ENCODE measurements at regions not wholly inside any gene's neighbourhood (a gene's known extent, or its start where the extent isn't known, plus 50 kb on each side); places are given as distances from the start of the nearest gene placed in this dataset.

DNA sequence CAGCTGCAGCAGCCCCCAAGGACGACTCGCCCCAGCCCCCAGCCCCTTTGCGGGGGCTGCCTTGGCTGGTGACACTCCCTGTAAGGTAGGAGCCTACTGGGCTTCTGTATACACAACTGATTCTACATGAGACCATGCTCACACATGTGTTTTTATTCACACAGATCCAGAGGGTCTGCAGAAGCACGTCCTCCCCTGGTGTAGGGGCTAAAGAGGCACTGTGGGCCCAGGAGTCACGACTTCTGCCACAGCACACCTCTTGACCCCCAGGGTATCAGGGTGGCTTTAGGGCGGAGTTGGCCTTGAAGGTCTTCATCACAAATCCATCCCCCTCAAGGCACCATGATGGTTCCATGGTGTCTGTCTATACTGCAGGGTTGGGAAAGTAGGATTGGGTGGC, 931.2 kb downstream of the TBC1D22A start:
- H3K4me1 ChIP-seq, result no peaks in the 10 kb centered on the region
- DNase-seq, result no peak
- 54 to 61% methylated on average over 3 to 6 of the region's 6 CpGs for WGBS, 2 donors
- TF ChIP-seq, protein P1, sequence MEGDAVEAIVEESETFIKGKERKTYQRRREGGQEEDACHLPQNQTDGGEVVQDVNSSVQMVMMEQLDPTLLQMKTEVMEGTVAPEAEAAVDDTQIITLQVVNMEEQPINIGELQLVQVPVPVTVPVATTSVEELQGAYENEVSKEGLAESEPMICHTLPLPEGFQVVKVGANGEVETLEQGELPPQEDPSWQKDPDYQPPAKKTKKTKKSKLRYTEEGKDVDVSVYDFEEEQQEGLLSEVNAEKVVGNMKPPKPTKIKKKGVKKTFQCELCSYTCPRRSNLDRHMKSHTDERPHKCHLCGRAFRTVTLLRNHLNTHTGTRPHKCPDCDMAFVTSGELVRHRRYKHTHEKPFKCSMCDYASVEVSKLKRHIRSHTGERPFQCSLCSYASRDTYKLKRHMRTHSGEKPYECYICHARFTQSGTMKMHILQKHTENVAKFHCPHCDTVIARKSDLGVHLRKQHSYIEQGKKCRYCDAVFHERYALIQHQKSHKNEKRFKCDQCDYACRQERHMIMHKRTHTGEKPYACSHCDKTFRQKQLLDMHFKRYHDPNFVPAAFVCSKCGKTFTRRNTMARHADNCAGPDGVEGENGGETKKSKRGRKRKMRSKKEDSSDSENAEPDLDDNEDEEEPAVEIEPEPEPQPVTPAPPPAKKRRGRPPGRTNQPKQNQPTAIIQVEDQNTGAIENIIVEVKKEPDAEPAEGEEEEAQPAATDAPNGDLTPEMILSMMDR (IDR thresholded peaks at IDR 0.05), result no peak
- TF ChIP-seq POLR2A (IDR thresholded peaks at IDR 0.05), result no peak
- H3K27ac ChIP-seq, result no peak overlapping the region
- no peaks in the 10 kb centered on the region for H3K9me3 ChIP-seq
- no peaks in the 10 kb centered on the region for H3K36me3 ChIP-seq
- intact Hi-C loops (cut with DNase I), result no loop called here
- no peaks in the 10 kb centered on the region for H3K27me3 ChIP-seq
- H3K4me3 ChIP-seq, result no peak overlapping the region

DNA sequence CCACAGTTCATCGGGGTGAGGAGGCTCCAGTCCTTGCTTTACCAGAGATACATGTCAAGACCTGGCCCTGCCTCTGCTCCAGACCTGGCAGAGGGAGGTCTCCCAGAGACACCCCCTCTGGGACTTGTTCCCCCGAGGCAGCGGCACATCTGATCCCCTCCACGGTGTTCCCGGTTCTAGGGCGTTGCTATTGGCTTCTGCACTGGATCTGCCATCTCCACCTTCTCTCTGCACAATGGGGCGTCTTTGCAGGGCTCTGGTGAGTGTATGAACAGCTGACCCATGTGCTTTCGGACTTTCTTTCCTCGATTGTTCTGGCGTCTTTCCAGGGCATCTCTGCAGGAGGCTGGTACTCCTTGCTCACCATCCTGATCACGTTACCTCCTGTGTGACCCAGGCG, 930.4 kb downstream of the TBC1D22A start:
- intact Hi-C loops (cut with DNase I), result no loop called here
- no peaks in the 10 kb centered on the region for H3K27me3 ChIP-seq
- H3K9me3 ChIP-seq, result no peaks in the 10 kb centered on the region
- WGBS, 2 donors, result 79 to 83% methylated on average over 11 of the region's 12 CpGs
- no peak for DNase-seq
- TF ChIP-seq, protein P1 (IDR thresholded peaks at IDR 0.05), result no peak
- no peak for TF ChIP-seq POLR2A (IDR thresholded peaks at IDR 0.05)
- H3K4me1 ChIP-seq, result no peaks in the 10 kb centered on the region
- H3K27ac ChIP-seq, result no peak overlapping the region
- H3K36me3 ChIP-seq, result no peaks in the 10 kb centered on the region
- H3K4me3 ChIP-seq, result no peak overlapping the region

DNA sequence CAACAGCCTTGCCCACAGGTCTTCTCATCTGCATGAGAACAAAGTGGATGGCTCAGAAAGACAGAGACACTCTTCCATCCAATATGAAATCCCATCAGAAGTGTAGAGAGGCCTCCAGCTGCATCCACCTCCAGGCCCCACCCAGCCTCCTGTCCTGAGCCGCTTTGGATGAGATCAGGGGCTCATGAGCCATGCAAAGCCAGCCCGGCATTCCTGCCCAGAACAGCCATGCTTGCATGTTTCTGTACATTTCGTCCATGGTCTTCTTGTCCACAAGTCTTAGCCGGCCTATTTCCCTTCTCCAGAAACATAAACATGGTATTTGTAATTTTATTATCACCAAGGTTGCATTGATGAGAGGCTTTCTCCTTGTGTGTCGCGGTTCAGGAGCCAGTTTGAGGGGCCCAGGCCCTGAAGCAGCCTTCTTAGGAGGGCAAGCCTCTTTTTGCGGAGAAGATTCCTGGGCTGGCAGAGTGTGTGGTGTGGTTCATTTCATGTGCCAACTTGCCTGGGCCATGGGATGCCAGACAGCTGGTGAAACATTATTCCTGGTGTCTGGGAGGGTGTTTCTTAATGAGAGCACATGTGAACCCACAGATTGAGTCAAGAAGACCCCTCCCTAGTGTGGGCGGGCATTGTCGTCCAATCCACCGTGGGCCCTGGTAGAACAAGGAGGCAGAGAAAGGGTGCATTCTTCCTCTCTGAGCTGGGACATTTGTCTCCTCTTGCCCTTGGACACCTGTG, 928.9 kb downstream of the TBC1D22A start:
- no peak overlapping the region for H3K27ac ChIP-seq
- H3K4me3 ChIP-seq, result no peak overlapping the region
- TF ChIP-seq, protein P1 (IDR thresholded peaks at IDR 0.05), result no peak
- intact Hi-C loops (cut with DNase I), result no loop called here
- WGBS, 2 donors, result 56 to 84% methylated on average over 4 to 10 of the region's 10 CpGs
- H3K36me3 ChIP-seq, result no peaks in the 10 kb centered on the region
- no peaks in the 10 kb centered on the region for H3K4me1 ChIP-seq
- no peaks in the 10 kb centered on the region for H3K9me3 ChIP-seq
- no peak for DNase-seq
- H3K27me3 ChIP-seq, result no peaks in the 10 kb centered on the region

DNA sequence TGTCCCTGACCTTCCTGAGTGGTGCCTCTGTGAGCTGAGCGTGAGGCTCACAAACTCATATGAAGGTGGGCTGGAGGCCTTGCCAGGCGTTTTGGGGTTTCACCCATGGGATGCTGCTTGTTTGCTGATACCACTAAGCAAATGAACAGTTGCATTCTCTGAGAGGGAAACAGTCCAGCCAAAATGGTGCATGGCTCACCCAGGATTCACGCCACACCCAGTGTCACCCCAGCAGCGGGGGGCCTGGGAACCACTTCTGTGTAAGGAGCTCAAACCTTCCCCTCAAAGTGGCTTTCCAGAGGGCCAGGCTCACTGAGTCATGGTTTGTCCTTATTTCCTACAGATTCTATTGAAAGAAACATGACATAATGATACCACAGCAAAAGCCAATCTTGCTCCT, 928.1 kb downstream of the TBC1D22A start:
- Histone ChIP-seq H3K27me3 (peaks cover 0 to 4% (median 0%) of the 10 kb centered on the region in 4 donors), H3K27ac (no peak overlapping the region), H3K9me3 (no peaks in the 10 kb centered on the region), H3K4me3 (no peak overlapping the region), H3K36me3 (no peaks in the 10 kb centered on the region), H3K4me1 (no peaks in the 10 kb centered on the region)
- WGBS, 2 donors, result 67 to 85% methylated on average over 2 to 4 of the region's 4 CpGs
- no peak for DNase-seq
- intact Hi-C loops (cut with DNase I), result no loop called here
- no peak for TF ChIP-seq POLR2A (IDR thresholded peaks at IDR 0.05)
- TF ChIP-seq, protein P1 (IDR thresholded peaks at IDR 0.05), result no peak

DNA sequence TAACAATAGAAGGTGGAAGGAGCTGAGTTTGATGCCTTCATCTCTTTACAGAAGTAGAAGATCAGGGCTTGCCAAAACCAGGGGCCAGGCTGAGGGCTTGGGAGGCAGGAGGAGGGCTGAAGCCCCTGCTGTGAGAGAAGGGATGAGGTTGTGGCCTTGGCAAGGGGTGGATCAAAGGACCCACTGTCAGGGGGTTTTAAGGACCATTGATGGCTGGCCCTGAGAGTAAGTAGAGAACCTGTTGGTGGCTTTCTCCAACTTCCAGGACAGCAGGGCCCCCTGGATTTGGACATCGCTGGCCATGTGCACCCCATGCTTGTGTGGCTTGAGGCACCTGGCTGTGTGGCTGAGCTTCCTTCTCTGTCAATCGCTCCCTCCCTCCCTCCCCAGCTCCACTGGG, 927.7 kb downstream of the TBC1D22A start:
- Histone ChIP-seq H3K9me3 (no peaks in the 10 kb centered on the region), H3K4me1 (no peaks in the 10 kb centered on the region), H3K36me3 (no peaks in the 10 kb centered on the region), H3K27me3 (peaks cover 0 to 4% (median 0%) of the 10 kb centered on the region in 4 donors), H3K27ac (no peak overlapping the region), H3K4me3 (no peak overlapping the region)
- TF ChIP-seq, protein P1 (IDR thresholded peaks at IDR 0.05), result no peak
- TF ChIP-seq POLR2A (IDR thresholded peaks at IDR 0.05), result no peak
- intact Hi-C loops (cut with DNase I), result no loop called here
- DNase-seq, result no peak
- 65% methylated on average over 2 of the region's 2 CpGs; no CpG with 5 or more reads in 1 of the 2 donors for WGBS, 2 donors

Measured in esophagus squamous epithelium (tissue), 5 donors.